ENCODE measurements at regions not wholly inside any gene's neighbourhood (a gene's known extent, or its start where the extent isn't known, plus 50 kb on each side); places are given as distances from the start of the nearest gene placed in this dataset.
"Not testable (repeated sequence)": the region's sequence is repeated elsewhere in the genome, so short reads cannot be mapped to it uniquely, and the experiment has no call there.

DNA sequence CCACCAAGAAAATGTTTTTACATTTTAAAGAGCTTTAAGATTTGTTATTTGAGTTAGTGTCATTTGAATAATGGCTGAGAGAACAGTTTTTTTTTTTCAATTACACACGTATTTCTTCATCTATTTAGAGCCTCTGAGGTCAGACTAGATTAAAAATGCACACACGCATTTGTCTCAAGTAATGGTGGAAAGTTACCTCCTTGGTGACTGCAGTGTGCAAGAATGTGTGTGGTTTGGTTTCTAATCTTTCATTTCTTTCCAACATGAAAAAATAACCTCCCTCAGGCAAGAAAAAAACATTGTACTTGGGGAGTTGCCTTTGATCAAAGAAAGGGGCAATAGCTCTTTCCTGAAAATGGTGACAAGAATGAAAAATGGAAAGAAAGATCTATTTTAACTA is 235.5 kb upstream of the ZNF337 start:
- H3K27ac Mint-ChIP-seq; H3K4me1 Mint-ChIP-seq (ENCODE audit: low read depth); DNase-seq (ENCODE audit: low spot score, unreplicated experiment); H3K4me3 Mint-ChIP-seq (ENCODE audit: low read depth); H3K27me3 Mint-ChIP-seq; H3K9me3 Mint-ChIP-seq (ENCODE audit: low read depth); H3K36me3 Mint-ChIP-seq (ENCODE audit: insufficient read depth): not testable (repeated sequence)

DNA sequence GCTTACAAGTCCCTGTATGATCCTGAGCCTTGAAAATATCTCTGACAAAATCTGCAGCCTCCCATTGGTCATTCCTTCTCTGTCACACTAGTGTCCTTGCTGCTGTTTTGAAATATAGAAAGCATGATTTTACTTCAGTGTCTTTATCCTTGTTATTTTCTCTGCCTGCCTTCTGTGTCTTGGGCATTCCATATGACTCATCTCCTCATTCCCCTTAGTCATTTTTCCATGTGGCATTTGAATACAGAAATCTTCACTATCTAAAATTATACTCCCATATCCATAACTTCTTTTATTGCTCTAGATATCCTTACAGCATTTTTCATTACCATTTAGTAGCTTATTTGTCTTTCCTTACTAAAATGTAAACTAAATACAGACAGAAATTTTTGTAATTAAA is 205.7 kb upstream of the ZNF337 start:
- H3K4me3 Mint-ChIP-seq (ENCODE audit: low read depth); DNase-seq (ENCODE audit: low spot score, unreplicated experiment); H3K27ac Mint-ChIP-seq; H3K4me1 Mint-ChIP-seq (ENCODE audit: low read depth); H3K9me3 Mint-ChIP-seq (ENCODE audit: low read depth); H3K27me3 Mint-ChIP-seq; H3K36me3 Mint-ChIP-seq (ENCODE audit: insufficient read depth): not testable (repeated sequence)

DNA sequence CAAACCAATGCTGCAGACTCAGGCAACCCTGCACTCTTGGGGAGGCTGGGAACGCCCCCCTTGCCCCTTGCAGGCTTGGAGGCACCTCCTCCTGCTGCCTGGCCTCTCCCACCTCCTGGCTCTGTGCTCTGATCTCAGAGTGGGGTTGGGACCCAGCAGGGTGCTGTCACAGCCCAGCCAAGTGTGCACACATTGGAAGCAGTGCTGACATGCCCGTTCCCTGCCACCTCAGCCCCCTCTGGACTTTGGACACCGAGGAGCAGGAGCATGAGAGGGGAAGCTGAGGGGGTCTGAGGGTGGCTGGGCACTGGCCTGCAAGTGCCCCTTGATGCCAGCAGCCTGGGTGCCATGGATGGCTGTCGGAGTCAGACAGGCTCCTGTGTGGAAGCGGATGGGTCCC is 202.0 kb upstream of the ZNF337 start:
- not testable (repeated sequence) for H3K4me1 Mint-ChIP-seq (ENCODE audit: low read depth); DNase-seq (ENCODE audit: low spot score, unreplicated experiment); H3K27me3 Mint-ChIP-seq; H3K27ac Mint-ChIP-seq; H3K4me3 Mint-ChIP-seq (ENCODE audit: low read depth); H3K9me3 Mint-ChIP-seq (ENCODE audit: low read depth); H3K36me3 Mint-ChIP-seq (ENCODE audit: insufficient read depth)

DNA sequence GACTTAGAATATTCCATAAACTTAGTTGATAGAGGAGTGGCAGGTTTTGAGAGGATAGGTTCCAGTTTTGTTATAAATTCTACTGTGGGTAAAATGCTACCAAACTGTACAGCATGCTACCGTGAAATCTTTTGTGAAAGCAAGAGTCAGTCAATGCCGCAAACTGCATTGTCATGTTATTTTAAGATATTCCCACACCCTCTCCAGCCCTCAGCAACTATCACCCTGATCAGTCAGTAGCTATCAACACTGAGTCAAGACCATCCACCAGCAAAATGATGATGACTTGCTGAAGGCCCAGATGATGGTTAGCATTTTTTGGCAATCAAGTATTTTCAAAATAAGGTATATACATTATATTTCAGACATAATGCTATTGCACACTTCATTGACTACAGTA is 182.4 kb upstream of the ZNF337 start:
- not testable (repeated sequence) for H3K27ac Mint-ChIP-seq; H3K4me1 Mint-ChIP-seq (ENCODE audit: low read depth); H3K36me3 Mint-ChIP-seq (ENCODE audit: insufficient read depth); H3K9me3 Mint-ChIP-seq (ENCODE audit: low read depth); DNase-seq (ENCODE audit: low spot score, unreplicated experiment); H3K4me3 Mint-ChIP-seq (ENCODE audit: low read depth); H3K27me3 Mint-ChIP-seq

DNA sequence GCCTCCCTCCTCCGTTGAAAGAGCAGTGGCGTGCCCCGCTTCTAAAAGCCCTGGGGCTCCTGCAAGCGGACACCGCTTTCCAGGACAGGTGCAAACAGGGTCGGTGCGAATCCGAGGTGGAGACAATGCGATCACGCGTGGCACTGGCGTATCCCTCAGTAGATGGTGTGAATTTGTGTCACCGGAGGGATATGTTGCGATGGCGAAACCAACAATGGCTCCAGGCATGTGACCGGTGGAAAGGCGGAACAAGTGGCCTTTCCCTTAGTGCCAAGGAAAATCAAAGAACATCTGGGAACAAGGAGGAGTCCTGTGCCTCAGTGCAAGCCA is 172.0 kb upstream of the ZNF337 start:
- H3K9me3 Mint-ChIP-seq (ENCODE audit: low read depth); H3K4me3 Mint-ChIP-seq (ENCODE audit: low read depth); H3K36me3 Mint-ChIP-seq (ENCODE audit: insufficient read depth); H3K4me1 Mint-ChIP-seq (ENCODE audit: low read depth); H3K27ac Mint-ChIP-seq; DNase-seq (ENCODE audit: low spot score, unreplicated experiment): not testable (repeated sequence)
- peaks cover 66% of the 10 kb centered on the region for H3K27me3 Mint-ChIP-seq

DNA sequence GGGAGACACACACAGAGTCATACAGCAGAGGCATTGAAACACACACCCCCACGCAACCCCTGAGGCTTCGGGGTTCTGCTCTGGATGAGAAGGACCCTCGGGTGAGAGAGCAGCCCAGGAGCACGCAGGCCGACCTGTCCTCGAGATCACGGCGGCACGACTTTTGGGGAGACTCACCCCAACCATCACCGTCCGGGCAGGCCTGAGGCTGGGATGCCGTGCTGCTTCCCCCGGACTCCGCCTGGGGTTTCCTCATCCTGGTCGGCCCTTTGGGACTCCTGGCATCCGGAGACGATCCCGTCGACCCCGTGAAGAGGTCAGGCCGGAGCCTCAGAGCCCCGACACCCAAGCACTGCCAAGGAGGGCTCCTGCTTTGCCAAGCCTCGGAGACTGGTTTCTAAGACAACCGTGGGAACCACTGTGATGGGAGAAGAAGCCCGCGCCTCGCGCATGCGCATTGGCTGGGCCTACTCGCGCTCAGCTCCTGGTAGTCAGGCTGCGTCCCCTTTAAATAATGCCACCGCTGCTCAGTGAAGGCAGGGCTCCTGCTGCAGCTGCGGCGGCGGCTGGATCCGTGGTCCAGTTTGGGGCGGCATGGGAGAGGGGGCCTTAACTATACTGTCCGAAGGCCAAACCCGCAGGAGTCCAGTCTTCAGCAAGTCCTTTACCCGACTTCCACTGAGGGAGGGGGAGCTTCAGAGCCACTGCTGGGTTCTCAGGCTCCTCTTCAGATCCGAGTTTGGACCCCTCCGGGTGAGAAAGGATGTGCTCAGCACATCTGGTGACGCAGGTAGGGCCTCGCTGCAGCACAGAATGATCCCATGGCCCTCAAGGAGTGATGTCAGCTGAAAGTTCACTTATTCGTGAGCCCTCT is 171.4 kb upstream of the ZNF337 start:
- no peak overlapping the region for H3K27ac Mint-ChIP-seq
- TF ChIP-seq, protein P1, sequence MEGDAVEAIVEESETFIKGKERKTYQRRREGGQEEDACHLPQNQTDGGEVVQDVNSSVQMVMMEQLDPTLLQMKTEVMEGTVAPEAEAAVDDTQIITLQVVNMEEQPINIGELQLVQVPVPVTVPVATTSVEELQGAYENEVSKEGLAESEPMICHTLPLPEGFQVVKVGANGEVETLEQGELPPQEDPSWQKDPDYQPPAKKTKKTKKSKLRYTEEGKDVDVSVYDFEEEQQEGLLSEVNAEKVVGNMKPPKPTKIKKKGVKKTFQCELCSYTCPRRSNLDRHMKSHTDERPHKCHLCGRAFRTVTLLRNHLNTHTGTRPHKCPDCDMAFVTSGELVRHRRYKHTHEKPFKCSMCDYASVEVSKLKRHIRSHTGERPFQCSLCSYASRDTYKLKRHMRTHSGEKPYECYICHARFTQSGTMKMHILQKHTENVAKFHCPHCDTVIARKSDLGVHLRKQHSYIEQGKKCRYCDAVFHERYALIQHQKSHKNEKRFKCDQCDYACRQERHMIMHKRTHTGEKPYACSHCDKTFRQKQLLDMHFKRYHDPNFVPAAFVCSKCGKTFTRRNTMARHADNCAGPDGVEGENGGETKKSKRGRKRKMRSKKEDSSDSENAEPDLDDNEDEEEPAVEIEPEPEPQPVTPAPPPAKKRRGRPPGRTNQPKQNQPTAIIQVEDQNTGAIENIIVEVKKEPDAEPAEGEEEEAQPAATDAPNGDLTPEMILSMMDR (IDR thresholded peaks at IDR 0.05; ENCODE audit: unreplicated experiment) = no peak
- H3K4me1 Mint-ChIP-seq (ENCODE audit: low read depth) = no peaks in the 10 kb centered on the region
- no peak for DNase-seq (ENCODE audit: low spot score, unreplicated experiment)
- peaks cover 70% of the 10 kb centered on the region for H3K27me3 Mint-ChIP-seq
- no peaks in the 10 kb centered on the region for H3K36me3 Mint-ChIP-seq (ENCODE audit: insufficient read depth)
- H3K4me3 Mint-ChIP-seq (ENCODE audit: low read depth) = no peak overlapping the region
- no peaks in the 10 kb centered on the region for H3K9me3 Mint-ChIP-seq (ENCODE audit: low read depth)

DNA sequence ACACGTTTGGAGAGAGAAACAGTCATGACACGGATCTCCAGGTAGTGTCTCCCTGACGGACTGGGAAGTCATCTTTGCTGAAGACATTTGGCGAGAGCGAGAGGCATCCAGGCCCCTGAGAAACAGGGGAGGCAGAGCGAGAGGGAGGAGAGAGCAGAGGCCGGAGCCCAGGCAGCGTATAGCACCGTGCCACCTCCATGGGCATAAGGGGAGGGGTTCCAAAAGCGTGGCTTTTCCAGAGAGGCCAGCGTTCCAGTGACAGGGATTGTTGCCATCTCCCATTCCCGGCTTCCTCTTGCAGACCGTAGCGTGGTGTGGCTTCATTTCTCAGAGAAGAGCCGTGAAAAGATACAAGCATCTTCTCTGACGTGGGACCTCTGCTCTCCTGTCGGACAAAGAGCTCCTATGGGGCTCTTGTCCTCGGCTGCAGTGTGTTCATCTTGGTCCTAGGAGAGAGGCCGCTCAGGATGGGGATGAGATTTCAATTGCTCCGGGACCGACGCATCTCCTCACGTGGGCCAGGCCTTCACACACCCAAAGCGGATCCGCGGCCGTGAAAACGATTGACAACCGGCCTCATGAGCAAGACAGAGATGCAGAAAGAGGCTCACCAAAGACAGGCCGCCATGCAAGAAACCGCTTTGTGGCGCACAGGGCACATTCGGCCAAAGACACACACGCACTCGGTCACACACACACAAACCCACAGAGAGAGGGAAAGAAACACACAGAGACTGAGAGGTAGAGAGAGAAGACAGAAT is 170.5 kb upstream of the ZNF337 start:
- H3K9me3 Mint-ChIP-seq (ENCODE audit: low read depth); DNase-seq (ENCODE audit: low spot score, unreplicated experiment); H3K4me3 Mint-ChIP-seq (ENCODE audit: low read depth); H3K4me1 Mint-ChIP-seq (ENCODE audit: low read depth); H3K36me3 Mint-ChIP-seq (ENCODE audit: insufficient read depth): not testable (repeated sequence)
- peaks cover 78% of the 10 kb centered on the region for H3K27me3 Mint-ChIP-seq
- peak overlapping the region; percentile 8 for H3K27ac Mint-ChIP-seq

DNA sequence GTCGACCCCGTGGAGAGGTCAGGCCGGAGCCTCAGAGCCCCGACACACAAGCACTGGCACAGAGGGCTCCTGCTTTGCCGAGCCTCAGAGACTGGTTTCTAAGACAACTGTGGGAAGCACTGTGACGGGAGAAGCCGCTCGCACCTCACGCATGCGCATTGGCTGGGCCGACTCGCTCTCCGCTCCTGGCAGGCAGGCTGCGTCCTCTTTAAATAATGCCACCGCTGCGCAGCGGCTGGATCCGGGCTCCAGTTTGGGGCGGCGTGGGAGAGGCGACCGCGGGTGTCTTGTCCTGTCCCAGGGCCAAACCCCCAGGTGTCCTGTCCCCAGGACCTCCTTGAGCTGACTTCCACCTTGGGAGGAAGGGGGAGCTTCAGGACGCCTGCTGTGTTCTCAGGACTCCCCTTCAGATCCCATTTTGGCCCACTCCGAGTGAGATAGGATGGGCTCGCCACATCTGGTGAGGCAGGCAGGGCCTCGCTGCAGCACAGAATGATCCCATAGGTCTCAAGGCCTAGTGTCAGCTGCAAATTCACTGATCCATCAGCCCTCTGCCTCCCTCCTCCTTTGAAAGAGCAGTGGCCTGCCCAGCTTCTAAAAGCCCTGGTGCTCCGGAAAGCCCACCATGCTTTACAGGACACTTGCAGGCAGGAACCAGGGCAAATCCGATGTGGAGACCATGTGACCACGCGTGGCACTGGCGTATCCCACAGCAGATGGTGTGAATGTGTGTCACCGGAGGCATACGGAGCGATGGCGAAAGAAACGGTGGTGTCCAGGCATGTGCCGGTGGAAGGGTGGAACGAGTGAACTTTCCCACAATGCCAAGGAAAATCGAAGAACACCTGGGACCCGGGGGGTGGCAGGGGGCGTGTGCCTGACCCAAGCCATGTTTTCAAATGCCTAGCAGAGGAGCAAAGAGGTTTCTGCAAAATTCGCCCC is 169.3 kb upstream of the ZNF337 start:
- H3K36me3 Mint-ChIP-seq (ENCODE audit: insufficient read depth) = no peaks in the 10 kb centered on the region
- no peaks in the 10 kb centered on the region for H3K9me3 Mint-ChIP-seq (ENCODE audit: low read depth)
- peaks cover 85% of the 10 kb centered on the region for H3K27me3 Mint-ChIP-seq
- H3K4me3 Mint-ChIP-seq (ENCODE audit: low read depth) = peak overlapping the region; percentile 55
- no peak overlapping the region for H3K27ac Mint-ChIP-seq
- DNase-seq (ENCODE audit: low spot score, unreplicated experiment) = peak; percentile 60
- TF ChIP-seq, protein P1 (IDR thresholded peaks at IDR 0.05; ENCODE audit: unreplicated experiment) = no peak
- H3K4me1 Mint-ChIP-seq (ENCODE audit: low read depth) = peaks cover 4% of the 10 kb centered on the region

DNA sequence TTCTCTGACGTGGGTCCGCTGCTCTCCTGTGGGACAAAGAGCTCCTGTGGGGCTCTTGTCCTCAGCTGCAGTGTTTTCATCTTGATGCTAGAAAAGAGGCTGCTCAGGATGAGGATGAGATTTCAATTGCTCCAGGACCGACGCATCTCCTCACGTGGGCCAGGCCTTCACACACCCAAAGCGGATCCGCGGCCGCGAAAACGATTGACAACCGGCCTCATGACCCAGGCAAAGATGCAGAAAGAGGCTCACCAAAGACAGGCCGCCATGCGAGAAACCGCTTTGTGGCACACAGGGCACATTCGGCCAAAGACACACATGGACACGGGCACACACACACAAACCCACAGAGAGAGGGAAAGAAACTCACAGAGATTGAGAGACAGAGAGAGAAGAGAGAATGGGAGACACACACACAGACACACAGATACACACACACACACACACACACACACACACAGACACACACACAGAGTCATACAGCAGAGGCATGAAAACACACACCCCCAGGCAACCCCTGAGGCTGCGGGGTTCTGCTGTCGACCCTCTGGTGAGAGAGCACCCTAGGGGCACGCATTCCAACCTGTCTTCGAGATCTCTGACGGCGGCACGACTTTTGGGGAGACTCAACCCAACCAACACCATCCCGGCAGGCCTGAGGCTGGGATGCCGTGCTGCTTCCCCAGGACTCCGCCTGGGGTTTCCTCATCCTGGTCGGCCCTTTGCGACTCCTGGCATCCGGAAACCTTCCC is 168.5 kb upstream of the ZNF337 start:
- not testable (repeated sequence) for H3K27ac Mint-ChIP-seq; H3K9me3 Mint-ChIP-seq (ENCODE audit: low read depth); DNase-seq (ENCODE audit: low spot score, unreplicated experiment); H3K4me1 Mint-ChIP-seq (ENCODE audit: low read depth); H3K36me3 Mint-ChIP-seq (ENCODE audit: insufficient read depth)
- Mint-ChIP-seq H3K27me3 (peaks cover 88% of the 10 kb centered on the region), H3K4me3 (ENCODE audit: low read depth) (peak overlapping the region; percentile 55)
